Right renal pelvis (tissue), 4 donors: ENCODE measurements at regions not wholly inside any gene's neighbourhood (a gene's known extent, or its start where the extent isn't known, plus 50 kb on each side); places are given as distances from the start of the nearest gene placed in this dataset.
"Not testable (repeated sequence)": the region's sequence is repeated elsewhere in the genome, so short reads cannot be mapped to it uniquely, and the experiment has no call there.

Experiments
- DNase-seq, 4 donors: peaks; one replicate each; pipeline ENCODE4 v3.0.0-alpha.2; 2013; ENCODE audit warnings: low read depth in 4 of 4, low spot score in 3 of 4, missing footprints in 1 of 4

DNA sequence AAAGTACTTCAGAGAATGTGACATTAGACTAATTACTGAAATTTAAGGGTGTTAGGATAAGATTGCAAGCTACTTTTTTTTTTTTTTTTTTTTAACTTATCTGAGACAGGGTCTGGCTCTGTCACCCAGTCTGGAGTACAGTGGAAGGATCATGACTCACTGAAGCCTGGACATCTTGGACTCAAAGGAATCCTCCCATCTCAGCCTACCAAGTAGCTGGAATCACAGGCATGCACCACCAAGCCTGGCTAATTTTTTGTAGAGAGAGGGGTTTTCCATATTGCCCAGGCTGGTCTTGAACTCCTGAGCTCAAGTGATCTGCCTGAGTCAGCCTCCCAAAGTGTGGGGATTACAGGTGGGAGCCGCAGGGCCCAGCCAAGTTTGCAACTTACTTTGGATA is 1246.0 kb upstream of the ZEB2 start:
- DNase-seq, result no peak

DNA sequence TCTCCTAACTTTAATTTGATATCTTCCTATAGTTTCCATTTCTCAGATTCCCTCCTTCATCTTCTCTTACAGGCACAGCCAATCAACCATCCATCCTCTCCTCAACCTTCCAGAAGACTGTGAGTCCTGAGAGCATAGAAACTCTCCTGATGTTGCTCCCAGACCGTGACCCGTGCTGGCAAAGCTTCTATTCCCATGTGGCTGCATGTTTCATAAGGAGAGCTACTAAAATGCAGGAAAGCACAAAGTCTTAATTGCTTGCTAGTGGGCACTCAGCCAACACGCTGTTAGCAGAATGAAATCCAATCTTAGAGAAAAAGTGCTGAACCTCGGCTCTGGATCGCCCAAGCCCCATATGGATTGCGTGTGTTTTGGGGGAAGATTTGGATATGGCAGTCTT is 1244.7 kb upstream of the ZEB2 start:
- no peak for DNase-seq

DNA sequence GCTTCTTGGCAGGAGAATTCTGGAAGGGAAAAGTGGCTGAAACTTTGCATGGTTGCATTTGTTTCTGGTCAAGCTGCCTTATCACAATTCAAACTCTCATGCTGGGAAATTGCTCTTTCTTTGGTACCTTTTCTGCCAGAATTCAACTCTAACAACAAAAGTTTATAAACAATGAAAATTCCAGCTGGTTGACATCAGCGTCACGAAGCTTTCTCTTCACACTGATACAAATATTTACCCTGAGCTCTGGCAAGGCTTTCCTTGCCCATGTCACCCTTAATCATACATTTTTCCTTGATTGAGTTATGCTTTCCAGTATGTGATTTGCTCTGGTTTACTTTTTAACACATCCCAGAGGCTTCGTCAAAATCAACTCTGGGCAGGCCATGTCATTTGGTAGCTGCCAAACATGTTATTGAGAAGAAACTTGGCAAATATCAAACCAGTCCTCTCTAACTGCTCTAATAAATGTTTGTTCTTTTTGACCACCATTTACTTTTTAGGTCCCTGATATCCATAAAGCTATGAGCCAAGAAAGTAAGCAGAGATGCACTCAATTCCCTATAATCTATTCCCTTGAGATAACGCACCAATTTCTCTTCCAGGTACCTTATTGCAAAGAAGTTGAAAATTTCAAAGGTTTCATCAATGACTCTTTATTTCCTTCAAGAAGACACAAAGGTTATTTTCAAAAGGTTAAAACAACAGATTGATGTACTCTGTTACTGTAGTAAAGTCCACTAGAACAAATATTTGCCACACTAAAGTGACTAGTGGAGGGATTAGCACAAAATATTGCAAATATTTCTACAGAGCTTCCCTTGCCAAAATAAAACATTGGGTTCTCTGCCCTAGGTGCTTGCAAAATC is 1241.1 kb upstream of the ZEB2 start:
- DNase-seq, result no peak

DNA sequence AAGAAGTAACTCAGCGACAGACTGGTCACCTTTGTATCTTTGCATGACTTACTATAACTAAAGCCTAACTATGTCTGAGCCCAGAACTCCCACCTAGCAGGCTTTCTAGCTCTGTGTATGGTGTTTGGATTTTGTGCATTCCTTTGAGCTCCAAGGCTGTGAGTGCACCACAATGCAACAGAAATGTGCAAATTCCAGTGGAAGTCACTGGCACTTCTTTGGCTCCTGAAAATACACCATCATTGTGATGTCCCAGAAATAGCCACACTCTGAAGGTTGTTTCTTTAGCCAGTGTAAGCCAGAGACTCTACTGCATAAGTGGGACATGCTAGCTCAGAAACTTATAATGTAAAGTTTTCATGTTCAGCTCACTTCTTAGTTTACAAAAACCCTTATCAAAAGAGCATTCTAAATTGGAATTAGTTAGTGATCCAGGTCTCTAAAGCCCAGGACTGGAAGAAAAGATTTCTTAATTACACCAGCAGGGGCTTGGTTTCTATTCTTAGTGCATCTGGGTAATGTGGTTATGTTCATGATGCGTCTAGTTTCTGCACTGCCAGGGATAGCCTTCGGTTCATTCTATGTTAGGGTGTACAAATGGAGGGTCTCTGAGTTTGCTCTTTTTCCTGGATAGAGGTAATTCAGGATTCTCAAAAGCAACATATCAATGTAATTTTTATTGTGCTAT is 1239.5 kb upstream of the ZEB2 start:
- DNase-seq, result no peak

DNA sequence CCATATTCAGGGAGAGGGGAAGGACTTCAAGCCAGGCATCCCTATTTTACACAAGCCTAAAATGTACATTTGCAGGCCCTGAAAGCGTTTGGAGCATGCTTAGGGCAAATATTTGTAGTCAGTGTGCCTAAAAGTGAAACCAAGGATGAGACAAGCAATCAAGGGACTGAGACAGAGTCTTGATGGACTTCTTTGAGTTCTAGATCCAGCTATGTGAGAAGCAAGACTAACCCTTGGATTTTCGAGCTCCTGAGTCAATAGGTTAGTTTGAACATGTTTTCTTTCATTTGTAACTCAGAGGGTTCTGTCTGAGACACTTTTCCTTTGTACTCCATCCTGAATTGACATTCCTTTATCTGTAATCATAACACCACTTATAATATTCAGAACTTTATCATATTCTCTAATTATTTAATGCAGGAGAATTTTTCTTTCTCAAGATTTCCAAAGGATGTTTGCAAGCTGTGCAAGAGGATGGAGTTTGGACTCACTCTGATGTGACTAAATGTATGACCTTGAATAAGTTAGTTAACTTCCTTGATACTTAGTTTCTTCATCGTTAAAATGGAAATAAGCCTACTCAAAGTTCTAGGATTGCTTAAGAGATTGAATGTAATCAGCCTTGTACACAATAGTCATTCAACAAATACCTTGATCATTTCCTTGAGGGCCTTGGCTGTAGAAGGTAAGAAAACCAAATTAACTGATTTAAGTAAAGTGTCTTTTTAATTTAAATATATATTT is 1237.8 kb upstream of the ZEB2 start:
- DNase-seq, result no peak

DNA sequence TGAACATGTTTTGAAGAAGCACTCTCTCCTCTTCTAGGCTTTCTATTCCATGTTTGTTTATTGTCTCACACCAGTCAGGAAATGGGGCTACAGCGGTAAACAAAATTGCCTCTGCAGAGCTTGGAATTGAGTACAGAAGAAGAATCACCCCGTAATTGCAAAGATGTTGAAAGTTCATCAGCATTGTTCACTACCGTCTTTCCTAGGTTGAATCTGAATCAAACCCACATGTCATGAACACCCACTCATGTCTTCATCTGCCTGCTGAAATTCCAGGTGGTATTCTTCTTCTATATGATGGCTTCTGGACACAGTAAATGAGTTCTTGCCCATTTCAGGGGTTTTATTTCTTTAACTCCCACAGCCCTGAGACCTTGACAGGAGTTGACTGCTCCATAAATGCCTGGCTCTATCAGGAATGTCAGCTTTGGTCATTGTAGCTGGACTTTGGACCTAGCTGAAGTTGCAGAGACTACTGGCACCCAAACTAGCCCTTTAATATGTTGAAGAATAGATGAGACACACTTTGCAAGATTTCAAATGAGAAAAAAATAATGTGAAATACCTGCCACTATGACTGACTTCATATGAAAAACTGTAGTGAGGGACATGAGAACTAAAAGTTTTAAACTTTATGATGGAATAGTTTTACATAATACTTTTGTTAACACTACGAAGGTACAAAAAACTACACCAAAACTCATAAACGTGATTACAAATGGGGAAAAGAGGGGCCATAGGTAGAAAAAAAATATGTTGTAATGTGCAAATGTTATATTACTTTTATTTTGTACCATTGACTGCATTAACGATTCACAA is 1235.3 kb upstream of the ZEB2 start:
- DNase-seq, result no peak

DNA sequence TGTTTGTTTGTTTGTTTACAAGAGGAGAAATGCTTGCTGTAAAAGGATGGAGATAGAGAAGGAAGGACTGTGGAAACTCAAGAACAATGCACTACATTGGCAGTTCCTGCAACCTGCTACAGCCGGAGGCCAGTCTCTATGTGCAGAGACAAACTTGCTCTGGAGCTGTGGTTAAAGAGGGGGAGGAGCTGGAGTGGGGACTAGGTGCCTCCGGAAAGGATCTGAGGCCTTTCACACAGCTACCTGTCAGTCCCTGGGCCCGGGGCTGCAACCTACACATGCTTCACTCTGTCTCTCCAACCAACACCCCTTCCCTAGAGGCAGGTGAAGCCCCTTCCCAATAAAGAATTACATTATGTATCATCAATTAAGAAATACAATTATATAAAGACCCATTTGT is 1234.0 kb upstream of the ZEB2 start:
- DNase-seq, result no peak

DNA sequence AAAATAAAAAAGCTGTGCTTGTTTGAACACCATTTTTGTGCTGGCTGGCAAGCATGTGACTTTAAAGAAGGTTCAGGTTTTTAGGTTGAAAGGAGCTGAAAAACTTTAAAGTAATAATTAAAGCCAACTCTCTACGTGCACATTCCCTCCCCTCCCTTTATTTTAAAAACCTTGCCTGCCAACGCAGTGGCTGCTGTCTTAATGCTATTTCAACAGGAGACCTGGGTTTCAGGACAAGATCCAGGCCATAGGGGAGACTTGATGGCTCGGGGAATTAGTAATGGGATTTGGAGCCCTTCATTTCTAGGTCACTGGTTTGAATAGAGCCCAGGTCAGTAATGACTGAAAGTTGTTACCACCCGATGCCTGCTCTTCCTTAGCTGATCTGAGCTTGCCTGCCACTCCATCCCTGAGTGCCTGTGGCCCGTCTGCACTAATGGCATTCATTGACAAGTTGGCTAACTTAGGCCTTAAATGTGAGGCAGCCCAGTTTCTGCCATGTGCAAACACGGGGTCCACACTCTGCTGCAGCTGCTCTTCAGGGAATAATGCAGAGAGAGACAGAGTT is 1233.2 kb upstream of the ZEB2 start:
- no peak for DNase-seq

DNA sequence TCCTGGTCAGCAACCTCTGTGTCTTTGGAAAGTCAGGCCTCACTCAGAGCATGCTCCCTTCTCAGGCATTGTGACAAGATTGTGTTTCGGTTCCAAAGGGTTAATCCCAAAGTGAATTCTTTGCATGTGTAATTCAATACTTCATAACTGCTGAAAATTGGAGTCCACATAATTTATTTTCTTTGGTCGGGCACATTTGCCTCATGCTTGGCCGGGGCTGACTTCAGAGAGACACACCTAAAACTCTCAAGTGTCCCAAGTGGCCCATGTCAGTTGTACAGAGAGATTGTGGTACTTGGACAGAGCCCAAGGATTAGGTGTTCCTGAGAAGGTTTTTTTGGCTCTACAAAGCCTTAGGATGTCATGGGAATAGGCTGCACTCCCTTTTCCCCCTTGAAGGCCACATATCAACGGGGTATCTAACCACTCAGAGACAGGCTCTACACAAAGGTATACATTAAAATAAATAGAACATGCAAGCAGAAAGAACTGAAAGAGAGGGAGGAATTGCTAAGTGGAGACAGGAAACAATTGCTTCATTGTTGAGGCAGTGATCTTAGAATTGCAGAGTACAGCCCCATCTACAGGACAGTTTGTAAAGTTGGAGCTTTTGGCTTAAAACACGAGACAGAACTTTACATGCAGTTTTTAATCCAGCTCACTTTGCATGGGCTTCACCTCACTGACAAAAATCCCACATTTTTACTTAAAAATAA is 1232.3 kb upstream of the ZEB2 start:
- peak in 2 of 4 donors; percentile 67 to 70 for DNase-seq

DNA sequence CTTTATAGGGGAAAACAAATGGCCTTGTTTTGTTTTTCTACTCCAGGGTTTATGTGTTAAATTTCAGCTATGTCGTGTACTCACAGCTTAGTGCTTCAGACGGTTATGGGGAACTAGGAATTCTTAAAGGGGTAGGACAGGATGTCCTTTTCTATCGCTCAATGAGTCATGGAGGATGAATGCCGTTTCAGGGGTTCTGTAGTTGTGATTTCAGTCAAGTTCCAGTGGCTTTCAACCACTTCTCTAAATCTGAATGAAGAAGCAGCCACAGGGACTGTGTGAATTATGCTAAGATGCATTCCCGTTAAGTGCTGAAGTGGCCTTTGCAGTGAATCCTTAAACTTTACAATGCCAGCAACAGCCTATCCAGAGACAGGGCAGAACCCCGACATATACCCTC is 1231.7 kb upstream of the ZEB2 start:
- no peak for DNase-seq

DNA sequence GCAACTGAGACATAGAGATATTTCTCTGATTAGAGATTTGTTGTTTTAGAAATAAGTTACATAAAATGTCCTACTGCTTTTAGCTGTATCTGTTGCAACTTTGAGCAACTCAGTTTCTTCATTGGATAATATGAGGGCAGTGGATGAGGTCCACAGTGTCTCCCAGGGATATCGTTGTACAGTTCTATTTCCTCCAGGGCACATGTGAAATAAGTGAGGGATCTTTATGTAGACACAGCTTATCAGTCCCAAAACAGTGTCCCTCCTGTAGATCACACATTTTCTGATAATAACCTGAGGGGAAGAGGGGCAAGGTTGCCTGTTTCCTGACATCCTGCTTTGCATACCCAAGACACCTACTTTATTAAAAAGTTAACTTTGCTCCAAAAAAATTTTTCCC is 1231.2 kb upstream of the ZEB2 start:
- DNase-seq, result no peak

DNA sequence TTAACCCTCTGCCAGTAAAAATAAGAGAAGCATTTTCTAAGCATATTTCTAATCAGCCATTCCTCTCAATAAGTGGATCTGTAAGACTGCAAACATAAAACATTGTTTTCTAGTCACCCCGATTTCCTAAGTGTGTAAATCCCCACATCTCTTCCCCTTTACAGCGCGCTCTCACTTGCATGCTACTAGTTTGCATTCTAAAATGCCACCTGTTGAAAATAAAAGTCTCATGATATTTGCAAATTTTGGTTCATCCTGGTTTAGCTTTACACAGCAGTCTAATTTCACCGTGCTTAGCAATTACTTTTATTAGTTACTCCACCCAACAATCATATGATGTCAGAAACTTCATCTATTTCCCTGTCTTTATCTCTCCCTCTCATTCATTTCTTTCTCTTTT is 1230.7 kb upstream of the ZEB2 start:
- no peak for DNase-seq

DNA sequence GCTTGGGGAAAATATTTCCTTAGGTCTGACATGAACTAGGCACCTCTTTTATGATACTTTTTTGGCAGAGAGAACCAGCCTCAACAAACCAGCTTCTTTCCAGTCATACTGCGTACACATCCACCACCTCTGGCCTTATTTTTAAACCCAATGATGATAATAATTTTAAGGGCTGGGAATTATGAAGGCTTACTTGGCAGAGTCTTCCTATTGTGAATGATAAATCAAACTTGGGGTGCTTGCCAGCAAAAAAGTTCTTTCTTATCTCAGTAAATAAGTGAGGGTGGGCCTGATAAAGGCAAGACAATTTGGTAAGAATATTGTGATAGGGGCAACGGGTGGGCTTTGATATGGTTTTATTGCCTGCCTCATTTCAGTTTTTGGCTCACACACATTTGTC is 1230.2 kb upstream of the ZEB2 start:
- no peak for DNase-seq

DNA sequence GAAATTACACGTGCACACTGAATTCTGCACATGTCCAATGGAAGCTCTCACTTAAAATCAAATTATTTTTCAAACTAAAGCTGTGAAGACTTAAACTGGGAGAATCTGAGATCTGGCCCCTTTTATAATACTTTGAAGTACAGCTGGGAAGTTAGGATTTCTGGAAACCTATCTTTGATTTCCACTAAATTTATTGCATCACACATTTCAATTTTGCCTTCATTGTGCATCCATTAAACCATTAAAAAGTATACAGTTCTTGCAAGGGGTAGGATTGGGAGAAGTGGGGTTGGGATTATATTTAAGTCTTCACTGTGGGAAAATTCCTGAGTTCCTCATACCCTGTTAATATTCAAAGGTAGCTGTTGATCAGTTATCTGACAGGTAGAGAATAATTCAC is 1229.6 kb upstream of the ZEB2 start:
- DNase-seq, result no peak

DNA sequence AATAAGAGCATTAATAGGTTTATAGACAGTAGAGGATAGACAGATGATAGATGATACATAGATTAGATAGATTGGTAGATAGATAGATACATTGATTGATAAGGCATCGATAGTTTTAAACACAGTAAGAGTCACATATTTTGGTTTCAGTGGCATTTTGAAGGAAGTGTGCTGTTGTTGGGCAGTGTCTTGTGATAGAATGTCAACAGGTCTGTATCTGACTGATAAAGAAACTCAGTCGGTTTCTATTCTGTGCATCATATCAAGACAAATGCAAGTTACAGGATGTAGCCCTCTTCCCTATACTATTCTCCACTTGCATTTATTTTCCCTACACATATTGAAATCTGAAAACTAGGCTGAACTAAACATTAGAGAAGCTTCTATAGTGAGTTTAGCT is 1229.0 kb upstream of the ZEB2 start:
- no peak for DNase-seq

DNA sequence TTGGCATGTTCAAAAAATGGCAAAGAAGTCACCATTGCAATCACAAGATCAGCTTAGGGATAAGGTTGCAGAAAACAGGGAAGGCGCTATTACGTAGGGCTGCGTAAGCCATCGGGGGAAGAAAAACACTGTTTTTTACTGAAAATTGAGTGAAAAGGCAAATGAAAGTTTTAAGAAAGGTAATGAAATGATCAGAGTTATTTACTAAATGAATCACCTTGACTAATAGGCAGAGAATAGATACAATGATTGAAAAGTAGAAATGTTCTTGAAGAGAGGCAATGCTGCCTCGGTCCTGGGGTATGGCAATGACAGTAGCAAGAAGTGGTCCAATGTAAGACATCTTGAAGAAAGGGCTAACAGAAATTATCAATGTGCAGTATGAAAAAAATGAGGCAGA is 1227.8 kb upstream of the ZEB2 start:
- DNase-seq, result no peak

DNA sequence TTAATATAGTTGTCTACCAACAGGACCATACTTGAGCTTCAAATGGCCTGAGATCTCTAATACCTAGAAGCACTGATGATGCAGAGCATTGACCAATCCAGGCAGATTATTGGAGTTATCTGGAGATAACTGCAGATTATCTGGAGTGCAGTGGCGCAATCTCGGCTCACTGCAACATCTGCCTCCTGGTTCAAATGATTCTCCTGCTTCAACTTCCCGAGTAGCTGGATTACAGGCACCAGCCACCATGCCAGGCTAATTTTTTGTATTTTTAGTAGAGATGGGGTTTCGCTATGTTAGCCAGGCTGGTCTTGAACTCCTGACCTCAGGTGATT is 1225.4 kb upstream of the ZEB2 start:
- not testable (repeated sequence) for DNase-seq

DNA sequence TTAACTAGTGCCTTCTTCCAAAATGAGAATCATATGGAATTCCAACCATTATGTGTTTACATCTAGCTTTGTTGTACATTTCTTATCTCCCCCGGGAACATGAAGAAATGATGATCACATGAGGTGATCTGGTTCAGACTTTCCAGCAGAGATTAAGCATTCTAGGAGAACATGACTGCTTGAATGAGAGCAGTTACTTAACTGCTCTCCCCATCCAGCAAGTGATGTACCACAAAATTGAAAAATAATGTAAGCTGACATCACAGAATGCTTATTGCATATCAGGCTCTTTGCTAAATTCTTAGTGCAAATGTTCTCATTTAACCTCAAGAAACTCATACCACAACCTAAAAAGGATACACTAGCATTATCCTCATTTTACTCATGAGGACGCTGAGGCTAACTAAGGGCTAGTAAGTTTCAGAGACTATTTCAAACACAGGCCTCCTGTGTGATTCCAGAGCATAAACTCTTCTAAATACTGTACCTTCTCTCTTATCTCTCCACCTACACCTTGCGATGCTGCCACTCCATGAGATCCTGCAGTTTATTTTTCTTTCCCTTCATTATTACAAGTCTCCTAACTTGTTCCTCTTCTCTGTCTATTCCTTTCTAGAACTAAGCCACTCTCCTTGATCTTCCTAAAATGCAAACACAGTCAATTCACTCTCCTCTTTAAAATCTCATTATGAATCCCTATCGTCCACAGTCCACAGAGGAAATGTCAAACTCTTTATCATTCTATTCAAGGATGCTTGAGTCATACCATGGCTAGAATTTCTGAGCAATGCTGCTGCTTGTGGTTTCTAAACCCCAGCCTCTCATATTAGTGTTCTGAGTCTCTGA is 1224.8 kb upstream of the ZEB2 start:
- no peak for DNase-seq

DNA sequence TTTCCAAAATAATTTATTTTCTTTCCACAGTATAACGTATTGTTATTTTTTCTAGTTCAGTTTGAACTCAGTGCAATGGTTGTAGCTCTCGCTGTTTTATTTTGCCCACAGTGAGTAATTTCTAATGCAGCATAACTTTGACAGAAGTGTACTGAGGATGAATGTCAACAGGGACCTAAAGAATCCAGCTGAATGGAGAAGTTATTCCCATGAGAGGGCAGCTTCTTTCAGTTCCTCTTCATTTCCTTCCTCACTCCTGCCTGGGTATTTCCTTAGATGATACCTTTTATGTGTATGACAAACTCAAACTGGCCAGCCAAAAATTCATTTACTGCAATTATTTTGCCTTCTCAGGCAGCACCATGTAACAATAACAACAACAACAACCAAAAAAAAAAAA is 1223.1 kb upstream of the ZEB2 start:
- no peak for DNase-seq
